ENCODE measurements at regions not wholly inside any gene's neighbourhood (a gene's known extent, or its start where the extent isn't known, plus 50 kb on each side); places are given as distances from the start of the nearest gene placed in this dataset.
"Not testable (repeated sequence)": the region's sequence is repeated elsewhere in the genome, so short reads cannot be mapped to it uniquely, and the experiment has no call there.

GRCh38 chr4:56134834-56135233 is 186.1 kb downstream of the CEP135 start:
- DNase-seq: not testable (repeated sequence)

DNA sequence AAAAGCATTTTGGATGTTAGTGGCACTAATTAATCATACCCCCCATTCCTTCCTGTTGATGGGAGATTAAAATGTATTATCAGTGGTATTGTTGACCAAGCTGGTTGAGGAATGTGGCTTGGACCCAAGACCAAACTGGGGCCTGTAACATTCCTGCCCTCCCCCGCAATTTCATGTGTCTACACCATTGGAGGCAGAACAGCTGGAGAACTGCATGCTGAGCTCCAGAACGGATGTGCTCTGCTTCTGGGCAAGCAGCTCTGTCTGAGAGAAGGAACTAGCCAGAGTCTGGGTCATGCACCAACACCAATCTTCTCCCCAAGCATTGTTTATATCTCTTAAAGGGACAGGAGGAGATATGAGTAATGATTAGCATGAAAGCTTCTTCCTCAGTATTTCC is 185.5 kb downstream of the CEP135 start:
- no peak for DNase-seq

DNA sequence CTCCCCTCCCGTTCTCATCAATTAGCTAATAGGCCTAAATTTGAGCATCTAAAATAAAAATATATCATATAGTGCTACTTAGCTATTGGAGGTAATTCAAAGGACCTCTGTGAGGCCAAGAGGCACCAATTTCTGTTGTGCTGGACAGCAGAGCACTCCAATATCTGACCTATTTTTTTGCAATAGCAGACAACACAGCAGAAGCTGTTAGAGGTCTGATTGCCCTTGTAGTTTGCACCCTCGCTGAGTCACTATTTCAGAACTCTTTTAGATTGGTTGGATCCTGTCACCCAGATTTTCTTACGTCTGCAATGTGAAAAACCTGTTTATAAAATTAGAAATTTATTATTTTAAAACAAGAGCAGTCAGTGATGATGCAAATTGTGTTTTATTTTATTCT is 184.1 kb downstream of the CEP135 start:
- DNase-seq: no peak

DNA sequence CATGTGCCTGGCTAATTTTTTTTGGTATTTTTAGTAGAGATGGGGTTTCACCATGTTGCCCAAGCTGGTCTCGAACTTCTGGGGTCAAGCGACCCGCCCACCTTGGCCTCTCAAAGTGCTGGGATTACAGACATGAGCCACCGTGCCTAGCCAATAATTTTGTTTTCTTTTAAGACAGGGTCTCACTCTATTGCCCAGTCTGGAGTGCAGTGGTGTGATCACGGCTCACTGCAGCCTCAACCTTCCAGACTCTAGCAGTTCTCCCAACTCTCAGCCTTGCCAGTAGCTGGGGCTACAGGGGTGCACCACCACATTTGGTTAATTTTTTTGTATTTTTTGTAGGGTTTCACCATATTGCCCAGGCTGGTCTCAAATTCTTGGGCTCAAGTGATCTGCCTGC is 183.4 kb downstream of the CEP135 start:
- not testable (repeated sequence) for DNase-seq

- DNase-seq: no peak
These were observed 181.9 kb downstream of the CEP135 start for GRCh38 chr4:56130606-56131155.

GRCh38 chr4:56129431-56129861 is 180.7 kb downstream of the CEP135 start:
- DNase-seq: no peak

DNA sequence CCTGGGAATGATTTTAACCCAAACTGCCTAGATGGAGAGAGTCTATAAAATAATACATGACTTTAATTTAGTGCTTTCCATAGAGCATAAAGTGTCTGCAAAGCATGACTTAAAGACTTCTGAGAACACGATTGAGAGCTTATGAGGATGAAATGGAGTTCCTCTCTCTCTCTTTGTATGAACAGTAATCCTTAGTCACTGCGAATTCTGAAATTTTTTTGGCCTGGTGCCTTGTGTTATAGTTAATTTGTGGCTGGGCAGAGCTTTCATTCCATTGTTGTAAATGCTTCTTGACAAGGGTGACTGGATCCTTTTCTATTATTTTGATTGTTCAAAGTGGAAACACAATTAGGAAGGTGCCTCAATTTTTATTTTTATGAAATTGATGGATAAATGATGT is 179.5 kb downstream of the CEP135 start:
- DNase-seq: no peak

GRCh38 chr4:56127716-56128115 is 179.0 kb downstream of the CEP135 start:
- no peak for DNase-seq

DNA sequence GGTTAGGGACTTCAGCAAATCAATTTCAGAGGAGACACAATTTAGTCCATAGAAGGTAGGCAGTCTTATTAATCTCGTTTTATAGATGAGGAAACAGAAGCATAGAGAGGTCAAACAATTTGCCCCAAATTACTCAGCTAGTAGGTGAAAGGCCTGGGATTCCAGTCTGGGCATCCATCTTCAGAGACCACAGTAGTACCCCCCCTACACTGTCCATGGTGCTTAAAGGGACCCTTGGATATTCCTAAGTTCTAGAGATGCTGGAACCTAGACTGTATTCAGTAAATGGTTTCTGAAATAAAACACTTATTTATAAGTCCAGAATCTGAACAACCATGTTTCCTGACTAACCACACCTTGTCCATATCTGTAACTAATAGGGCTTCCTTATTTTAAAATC is 174.8 kb downstream of the CEP135 start:
- DNase-seq: no peak

DNA sequence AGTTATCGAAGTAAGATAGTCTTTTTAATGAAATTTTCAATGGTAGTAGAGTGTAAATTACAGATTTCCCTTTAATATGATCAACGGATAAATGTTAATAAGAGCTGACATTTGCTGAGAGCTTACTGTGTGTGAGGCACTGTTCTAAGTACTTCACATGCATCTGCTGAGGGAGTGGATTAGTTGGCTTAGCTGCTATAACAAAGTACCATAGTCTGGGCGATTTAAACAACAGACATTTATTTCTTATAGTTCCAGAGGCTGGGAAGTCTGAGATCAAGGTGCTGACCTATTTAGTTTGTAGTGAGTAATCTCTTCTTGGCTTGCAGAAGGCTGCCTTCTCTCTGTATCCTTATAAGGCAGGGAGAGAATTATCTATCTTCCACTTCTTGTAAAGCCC is 174.3 kb downstream of the CEP135 start:
- no peak for DNase-seq

DNA sequence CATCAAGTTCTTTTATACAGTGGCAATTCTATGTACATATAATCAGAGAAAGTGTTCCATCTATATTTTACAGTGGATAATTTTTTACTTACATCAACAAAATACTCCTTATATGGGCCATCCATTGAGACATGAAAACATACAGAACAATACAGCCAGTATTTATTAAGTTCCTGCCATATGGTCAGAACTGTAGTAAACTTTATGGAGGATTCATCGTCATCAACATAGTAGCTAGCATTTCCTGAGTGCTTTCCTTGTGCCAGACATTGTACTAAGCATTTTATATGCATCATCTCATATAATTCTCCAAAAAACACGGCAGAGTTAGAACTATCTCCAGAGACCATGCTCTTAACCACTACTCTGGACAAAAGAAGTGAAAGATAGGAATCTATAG is 170.1 kb downstream of the CEP135 start:
- DNase-seq: no peak

DNA sequence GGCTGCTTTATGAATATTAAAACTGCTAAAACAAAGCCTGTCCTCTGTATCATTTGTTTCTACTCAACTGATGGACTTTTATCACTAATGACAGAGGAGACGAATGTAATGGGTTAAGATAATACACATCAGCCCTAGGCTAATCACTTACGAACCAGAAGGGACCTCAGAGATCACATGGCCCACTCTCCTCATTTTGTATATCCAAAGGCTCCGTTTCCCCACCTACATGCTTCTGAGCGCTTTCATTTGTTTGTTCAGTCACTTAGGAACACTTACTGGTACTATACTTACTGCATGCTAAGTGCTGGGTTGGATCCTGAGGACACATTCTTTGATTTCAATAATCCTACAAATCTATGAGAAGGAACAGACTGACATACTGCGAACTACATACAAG is 169.3 kb downstream of the CEP135 start:
- no peak for DNase-seq

DNA sequence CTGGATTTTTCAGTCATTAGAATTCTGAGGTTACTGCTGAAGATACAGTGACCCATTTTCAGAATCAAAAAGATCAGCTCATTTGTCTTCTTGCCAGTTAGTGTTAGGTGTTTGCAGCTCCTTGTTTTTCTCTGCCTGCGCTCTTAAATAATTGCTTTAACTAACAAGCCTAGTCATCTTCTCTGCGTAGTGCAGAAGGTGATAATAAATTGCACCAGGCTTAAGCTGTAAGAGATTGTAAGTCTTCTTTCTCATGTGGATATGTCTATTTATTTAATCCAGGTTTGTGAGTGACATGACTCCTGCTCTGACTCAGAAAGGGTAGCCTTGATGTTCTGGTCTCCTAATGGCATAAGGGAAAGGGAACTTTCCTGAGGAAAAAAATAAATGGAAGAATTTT is 167.2 kb downstream of the CEP135 start:
- no peak for DNase-seq

DNA sequence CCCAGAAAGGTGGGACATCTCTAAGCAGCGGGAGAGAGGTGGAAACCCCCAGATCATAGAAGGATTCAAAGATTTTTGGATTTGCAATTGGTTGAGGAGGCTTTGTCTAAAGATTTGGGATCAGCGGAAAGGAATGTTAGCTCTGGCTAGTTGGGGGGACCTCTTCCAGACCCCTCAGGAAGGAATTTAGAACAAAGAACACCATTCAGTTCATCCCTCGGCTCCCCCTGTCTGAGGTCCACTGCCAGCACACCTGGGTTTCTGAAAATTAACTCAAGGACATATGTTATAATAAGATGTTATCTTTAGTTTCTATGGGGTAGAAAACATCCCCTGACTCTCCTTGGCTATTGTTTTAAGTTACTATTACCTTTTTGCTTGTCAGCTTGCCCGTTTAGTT is 163.6 kb downstream of the CEP135 start:
- no peak for DNase-seq

GRCh38 chr4:56106180-56107147 is 157.7 kb downstream of the CEP135 start:
- DNase-seq: no peak

GRCh38 chr4:56104188-56104587 is 155.4 kb downstream of the CEP135 start:
- no peak for DNase-seq

DNA sequence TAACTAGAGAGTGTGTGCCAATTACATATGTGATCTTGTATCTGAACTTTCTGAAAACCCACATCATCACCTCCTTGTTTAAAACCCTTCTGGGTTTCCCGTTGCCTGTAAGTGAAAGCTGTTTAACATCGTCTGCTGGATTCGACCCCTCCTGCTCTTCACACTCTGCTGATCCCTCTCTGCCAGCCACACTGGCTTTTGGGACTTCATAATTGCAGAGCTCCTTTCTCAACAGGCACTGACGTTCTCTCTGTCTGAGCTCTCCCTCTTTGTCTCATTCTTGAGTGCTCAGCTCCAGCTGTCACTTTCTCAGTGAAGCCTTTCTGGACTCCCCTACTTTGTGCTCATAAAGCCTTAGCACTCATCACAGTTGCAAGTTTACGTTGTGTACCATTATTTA is 153.9 kb downstream of the CEP135 start:
- DNase-seq: no peak

DNA sequence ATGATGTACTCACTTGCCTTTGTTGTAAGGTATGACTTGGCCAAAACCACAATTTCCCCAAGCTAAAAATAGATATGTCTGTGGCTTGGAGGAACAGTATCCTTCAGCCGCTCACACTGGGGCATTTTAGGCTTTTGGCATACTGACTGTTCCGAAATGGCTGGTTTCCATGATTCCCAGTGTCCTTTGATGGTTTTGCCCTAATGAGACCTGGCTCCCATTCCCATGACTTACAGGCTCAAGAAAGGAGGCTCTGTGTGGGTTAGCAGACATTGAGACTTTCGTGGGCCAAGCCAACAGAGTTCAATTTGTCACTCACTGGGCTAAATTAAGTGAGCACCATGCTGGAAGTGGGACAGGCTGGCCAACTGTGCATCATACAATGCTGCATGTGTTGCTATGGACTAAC is 150.6 kb downstream of the CEP135 start:
- no peak for DNase-seq

- no peak for DNase-seq
These were observed 144.8 kb downstream of the CEP135 start for GRCh38 chr4:56093576-56093975.

DNA sequence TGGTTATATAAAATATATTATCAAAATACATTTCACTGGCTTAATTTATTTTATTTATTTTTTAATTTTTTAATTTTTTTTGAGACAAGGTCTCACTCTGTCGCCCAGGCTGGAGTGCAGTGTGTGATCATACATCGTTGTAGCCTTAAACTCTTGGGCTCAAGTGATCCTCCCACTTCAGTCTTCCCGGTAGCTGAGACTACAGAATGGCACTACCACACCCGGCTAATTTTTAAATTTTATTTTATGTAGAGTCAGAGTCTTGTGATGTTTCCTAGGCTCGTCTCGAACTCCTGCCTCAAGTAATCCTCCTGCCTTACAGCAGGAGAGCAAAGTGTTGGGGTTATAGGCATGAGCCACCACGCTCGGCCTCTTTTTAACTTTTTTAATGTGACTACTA is 143.8 kb downstream of the CEP135 start:
- no peak for DNase-seq

DNA sequence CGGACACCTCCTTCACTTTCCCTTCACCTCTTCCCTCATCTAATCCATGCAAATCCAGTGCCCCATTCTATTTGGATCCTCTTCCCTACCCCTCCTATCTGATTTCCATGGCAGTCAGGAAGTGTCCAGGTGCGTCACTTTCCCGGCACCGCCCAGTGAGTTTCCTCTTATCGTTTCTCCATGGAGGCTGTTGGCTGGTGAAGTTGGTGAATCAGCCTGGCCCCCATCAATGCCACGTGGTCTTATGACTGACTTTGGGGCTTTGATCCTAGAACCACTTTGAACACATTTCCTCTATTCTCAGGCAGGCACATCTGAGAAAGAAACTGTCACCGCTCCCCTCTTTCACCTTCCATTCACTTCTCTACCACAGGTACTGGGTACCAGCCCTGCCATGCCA is 137.8 kb downstream of the CEP135 start:
- DNase-seq: no peak

- no peak for DNase-seq
These were observed 137.4 kb downstream of the CEP135 start for GRCh38 chr4:56086073-56086541.

- DNase-seq: no peak
These were observed 136.5 kb downstream of the CEP135 start for GRCh38 chr4:56085275-56085674.

GRCh38 chr4:56084851-56085250 is 136.1 kb downstream of the CEP135 start:
- no peak for DNase-seq

Measured in activated T-cell treated with anti-CD3 and anti-CD28 coated beads for 4 hours (primary cell).